ENCODE measurements at regions not wholly inside any gene's neighbourhood (a gene's known extent, or its start where the extent isn't known, plus 50 kb on each side); places are given as distances from the start of the nearest gene placed in this dataset.

DNA sequence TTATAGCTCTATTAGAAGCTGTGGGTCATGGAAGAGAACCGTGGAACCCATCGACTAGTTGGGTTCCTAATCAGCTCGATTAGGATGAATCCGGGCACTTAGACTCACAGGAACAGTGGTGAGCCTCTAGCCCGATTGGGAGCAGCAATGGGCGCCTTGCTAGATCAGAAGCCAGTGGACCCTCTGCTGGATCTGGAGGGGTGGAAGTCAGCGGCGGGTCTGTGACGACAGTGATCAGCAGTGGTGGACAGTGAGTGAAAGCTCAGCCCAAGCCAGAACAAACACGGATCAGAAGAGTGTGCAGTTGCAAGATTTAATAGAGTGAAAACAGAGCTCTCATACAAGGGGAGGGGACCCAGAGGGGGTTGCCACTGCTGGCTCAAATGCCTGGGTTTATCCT is 1170.2 kb downstream of the OTOL1 start:
- TF ChIP-seq, protein P1, sequence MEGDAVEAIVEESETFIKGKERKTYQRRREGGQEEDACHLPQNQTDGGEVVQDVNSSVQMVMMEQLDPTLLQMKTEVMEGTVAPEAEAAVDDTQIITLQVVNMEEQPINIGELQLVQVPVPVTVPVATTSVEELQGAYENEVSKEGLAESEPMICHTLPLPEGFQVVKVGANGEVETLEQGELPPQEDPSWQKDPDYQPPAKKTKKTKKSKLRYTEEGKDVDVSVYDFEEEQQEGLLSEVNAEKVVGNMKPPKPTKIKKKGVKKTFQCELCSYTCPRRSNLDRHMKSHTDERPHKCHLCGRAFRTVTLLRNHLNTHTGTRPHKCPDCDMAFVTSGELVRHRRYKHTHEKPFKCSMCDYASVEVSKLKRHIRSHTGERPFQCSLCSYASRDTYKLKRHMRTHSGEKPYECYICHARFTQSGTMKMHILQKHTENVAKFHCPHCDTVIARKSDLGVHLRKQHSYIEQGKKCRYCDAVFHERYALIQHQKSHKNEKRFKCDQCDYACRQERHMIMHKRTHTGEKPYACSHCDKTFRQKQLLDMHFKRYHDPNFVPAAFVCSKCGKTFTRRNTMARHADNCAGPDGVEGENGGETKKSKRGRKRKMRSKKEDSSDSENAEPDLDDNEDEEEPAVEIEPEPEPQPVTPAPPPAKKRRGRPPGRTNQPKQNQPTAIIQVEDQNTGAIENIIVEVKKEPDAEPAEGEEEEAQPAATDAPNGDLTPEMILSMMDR (IDR thresholded peaks at IDR 0.05; ENCODE audit: insufficient read depth, low read depth, low read length): no peak
- TF ChIP-seq EZH2 (IDR thresholded peaks at IDR 0.05; ENCODE audit: insufficient read depth, low read length): no peak
